GM12873 (cell line): ENCODE measurements at regions not wholly inside any gene's neighbourhood (a gene's known extent, or its start where the extent isn't known, plus 50 kb on each side); places are given as distances from the start of the nearest gene placed in this dataset.

Experiments used
- TF ChIP-seq, protein P1 (sequence below): IDR thresholded peaks from 2 replicates; pipeline ENCODE4 v1.5.1; 2012; ENCODE audit warnings: low read depth, mild to moderate bottlenecking, moderate library complexity, low read length, control low read depth; ENCODE audit not compliant: insufficient read depth; ENCODE audit errors: missing control alignments

- TF ChIP-seq, protein P1, sequence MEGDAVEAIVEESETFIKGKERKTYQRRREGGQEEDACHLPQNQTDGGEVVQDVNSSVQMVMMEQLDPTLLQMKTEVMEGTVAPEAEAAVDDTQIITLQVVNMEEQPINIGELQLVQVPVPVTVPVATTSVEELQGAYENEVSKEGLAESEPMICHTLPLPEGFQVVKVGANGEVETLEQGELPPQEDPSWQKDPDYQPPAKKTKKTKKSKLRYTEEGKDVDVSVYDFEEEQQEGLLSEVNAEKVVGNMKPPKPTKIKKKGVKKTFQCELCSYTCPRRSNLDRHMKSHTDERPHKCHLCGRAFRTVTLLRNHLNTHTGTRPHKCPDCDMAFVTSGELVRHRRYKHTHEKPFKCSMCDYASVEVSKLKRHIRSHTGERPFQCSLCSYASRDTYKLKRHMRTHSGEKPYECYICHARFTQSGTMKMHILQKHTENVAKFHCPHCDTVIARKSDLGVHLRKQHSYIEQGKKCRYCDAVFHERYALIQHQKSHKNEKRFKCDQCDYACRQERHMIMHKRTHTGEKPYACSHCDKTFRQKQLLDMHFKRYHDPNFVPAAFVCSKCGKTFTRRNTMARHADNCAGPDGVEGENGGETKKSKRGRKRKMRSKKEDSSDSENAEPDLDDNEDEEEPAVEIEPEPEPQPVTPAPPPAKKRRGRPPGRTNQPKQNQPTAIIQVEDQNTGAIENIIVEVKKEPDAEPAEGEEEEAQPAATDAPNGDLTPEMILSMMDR = no peak
Observed at GRCh38 chr4:1462009-1462767, 55.9 kb upstream of the NKX1-1 start.

DNA sequence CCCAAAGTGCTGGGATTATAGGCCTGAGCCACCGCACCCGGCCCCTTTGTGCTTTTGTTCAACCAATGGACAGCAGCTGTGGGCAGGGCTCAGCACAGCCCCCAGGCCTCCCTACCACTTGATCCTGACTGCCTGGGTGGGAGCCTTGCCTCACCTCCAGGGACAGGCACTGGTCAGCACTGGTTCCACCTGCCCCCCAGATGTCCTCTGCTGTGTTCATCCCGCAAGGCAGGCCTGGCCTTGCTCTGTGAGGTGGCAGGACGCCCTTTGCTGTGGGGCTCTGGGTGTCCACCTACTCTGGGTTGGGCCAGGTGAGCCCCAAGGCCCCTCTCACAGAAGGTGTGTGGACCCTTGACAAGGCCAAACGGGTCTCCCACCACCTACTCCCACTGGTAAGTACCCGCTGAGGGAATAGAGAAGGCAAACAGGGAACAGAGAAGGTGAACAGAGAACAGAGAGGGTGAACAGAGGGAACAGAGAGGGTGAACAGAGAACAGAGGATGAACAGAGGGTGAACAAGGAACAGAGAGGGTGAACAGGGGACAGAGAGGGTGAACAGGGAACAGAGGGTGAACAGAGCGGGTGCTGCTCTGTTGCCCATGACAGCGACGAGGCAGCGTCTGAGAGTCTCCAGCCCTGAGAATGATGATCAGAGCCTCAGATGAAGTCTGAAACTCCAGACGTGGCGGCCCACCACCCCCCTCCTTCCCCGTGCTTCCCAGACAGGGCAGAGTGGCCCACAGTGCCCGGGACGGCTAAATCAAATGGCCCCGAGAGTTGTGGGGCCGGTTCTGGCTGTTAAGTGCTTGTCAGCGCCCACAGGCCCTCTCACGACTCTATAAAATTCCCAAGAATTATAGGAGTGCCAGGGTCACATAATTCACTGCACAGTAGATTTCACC lies 55.0 kb upstream of the NKX1-1 start:
- TF ChIP-seq, protein P1 = no peak

DNA sequence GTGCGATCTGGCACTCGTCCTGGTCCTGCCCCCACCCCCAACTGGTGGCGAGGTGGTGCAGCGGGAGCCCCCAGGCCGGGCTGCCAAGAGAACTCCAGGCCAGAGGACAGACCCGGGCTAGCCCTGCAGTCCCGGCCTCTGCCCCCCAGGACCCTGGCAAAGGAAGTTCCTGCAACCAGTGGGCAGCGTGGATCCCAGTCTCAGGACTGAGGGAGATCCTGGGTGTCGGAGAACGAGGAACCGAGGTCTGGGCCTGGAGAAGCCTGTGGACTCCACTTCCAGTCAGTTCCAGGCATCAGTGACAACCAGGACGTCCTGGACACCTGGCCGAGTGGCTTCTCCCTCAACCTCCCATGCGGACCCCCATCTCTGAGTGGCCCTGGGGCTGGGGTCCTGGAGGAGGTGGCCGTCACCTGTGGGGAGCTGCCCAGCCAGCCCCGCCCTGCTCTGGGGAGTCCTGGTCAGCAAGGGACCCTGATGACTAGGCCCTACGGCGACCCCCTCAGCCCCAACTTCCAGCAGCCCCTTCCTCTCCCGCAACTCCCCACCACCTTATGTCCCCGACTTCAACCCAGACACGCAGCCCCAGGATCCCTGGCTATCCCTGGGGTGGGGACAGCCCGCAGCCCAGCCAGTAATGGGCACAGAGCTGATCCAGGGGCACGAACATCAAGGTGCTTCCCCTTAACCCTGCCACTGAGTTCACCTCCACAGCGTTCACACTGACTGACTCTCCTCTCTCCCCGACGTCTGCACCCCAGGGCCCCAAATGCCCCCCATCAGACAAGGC lies 53.7 kb upstream of the NKX1-1 start:
- TF ChIP-seq, protein P1 = no peak

DNA sequence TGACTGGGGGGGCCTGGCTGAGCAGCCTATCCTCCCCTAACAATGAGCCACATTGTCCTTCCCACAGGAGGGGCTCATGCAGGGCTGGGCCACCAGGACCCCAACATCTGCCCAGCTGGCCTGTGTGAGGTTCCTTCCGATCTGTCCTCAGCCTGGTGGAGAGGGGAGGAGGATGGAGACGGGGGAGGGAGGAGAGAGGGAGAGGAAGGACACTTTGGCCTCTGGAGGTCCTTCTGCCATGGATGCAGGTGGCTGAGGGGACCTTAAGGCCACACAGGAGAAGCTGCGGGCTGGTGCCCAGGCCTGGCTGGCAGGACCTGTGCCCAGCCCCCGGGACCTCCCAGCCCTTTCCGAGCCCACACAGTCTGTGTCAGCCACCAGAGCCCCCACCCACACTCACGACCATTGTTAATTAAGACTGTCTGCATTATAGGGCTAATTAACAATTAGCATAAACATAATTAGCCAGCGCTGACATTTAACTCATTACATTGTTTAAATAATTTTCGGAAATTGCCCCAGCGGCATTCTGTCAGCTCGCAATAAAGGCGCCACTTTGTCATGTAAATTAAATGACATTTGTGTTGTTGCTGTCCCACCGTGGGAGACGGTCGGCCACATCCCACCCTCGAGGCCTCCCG lies 53.0 kb upstream of the NKX1-1 start:
- TF ChIP-seq, protein P1 = no peak

- TF ChIP-seq, protein P1 = no peak
Observed at GRCh38 chr4:1458581-1458980, 52.3 kb upstream of the NKX1-1 start.
